HCT116 (cell line): ENCODE measurements at regions not wholly inside any gene's neighbourhood (a gene's known extent, or its start where the extent isn't known, plus 50 kb on each side); places are given as distances from the start of the nearest gene placed in this dataset.
"Not testable (repeated sequence)": the region's sequence is repeated elsewhere in the genome, so short reads cannot be mapped to it uniquely, and the experiment has no call there.

Experiments
- ATAC-seq: fragments of 200-7000 bp; cut with Tn5 transposase; 2 replicates; pipeline ENCODE4 v1.9.1; 2020; ENCODE audit warnings: mild to moderate bottlenecking, moderate library complexity
- BruUV-seq: library from RNA; stranded (reverse); fragments of 400-500 nt; replicated peaks from 2 replicates; lab custom pipeline; 2021; lab: Mats Ljungman, UMichigan
- CTCF ChIA-PET: fragments of 300-600 bp; sonication (Branson Sonifier 250); formaldehyde crosslinking; loops from one replicate; lab custom pipeline; 2021; ENCODE audit warnings: antibody characterized with exemption; lab: Charles Lee
- POLR2A ChIA-PET: fragments of 300-600, 350-600 bp; sonication (Branson Sonifier 250); formaldehyde crosslinking; loops from one replicate; lab custom pipeline; 2021; ENCODE audit warnings: antibody characterized with exemption; lab: Charles Lee
- RAD21 ChIA-PET, 2 experiments: fragments of 300-600 bp; sonication (Branson Sonifier 250); formaldehyde crosslinking; loops; one replicate each; lab custom pipeline; 2023; ENCODE audit warnings: low total read pairs in 2 of 2; ENCODE audit not compliant: uncharacterized antibody in 2 of 2, unreplicated experiment in 2 of 2, low non-redundant PET in 1 of 2; lab: Charles Lee
- DNase-seq: peaks from one replicate; pipeline ENCODE4 v3.0.0-alpha.2; 2010; ENCODE audit warnings: low read depth, low spot score
- H2AFZ ChIP-seq: fragments of 200-600 bp; shearing (Covaris generic), sonication (generic); 2 replicates; pipeline ENCODE4 v1.6.1; 2017; ENCODE audit warnings: low read depth, mixed run types, mixed read lengths, antibody characterized with exemption, low read length; ENCODE audit not compliant: poor library complexity, severe bottlenecking
- H3K27ac ChIP-seq: 2 replicates; pipeline ENCODE4 v1.5.1; 2012; ENCODE audit warnings: low read depth, low read length
- H3K27me3 ChIP-seq: fragments of 200-600 bp; sonication (generic); 2 replicates; pipeline ENCODE4 v1.6.1; 2016; ENCODE audit warnings: mixed run types, low read length, mixed read lengths; ENCODE audit not compliant: insufficient read depth
- H3K36me3 ChIP-seq, 2 experiments: fragments of 200-500 bp in 1 of 2; fragments of 200-600 bp in 1 of 2; sonication (Bioruptor generic) in 1 of 2; sonication (generic) in 1 of 2; 2 replicates each; pipeline versions ENCODE4 v1.5.1 to v1.6.1; 2014 to 2016; ENCODE audit warnings: low read length in 2 of 2, inconsistent platforms in 1 of 2, mixed read lengths in 1 of 2, mixed run types in 1 of 2; ENCODE audit not compliant: insufficient read depth in 2 of 2, control insufficient read depth in 1 of 2
- H3K4me1 ChIP-seq, 2 experiments: fragments of 200-600 bp in 1 of 2; sonication (generic) in 1 of 2; 2 replicates each; pipeline versions ENCODE4 v1.5.1 to v1.6.1; 2012 to 2017; ENCODE audit warnings: low read length in 2 of 2, inconsistent platforms in 1 of 2, mild to moderate bottlenecking in 1 of 2, mixed read lengths in 1 of 2, mixed run types in 1 of 2, moderate library complexity in 1 of 2; ENCODE audit not compliant: insufficient read depth in 2 of 2, control insufficient read depth in 1 of 2
- H3K4me2 ChIP-seq: fragments of 200-600 bp; sonication (generic); 2 replicates; pipeline ENCODE4 v1.6.1; 2017; ENCODE audit warnings: mixed run types, low read length, mixed read lengths
- H3K4me3 ChIP-seq, 2 experiments: fragments of 200-600 bp in 1 of 2; sonication (generic) in 1 of 2; replicated peaks in 1 of 2; 2 replicates each; pipeline ENCODE4 v1.5.1; 2011 to 2016; ENCODE audit warnings: low read length in 2 of 2, control low read depth in 1 of 2, low read depth in 1 of 2, mild to moderate bottlenecking in 1 of 2, mixed read lengths in 1 of 2, mixed run types in 1 of 2
- H3K79me2 ChIP-seq: fragments of 200-600 bp; sonication (generic); 2 replicates; pipeline ENCODE4 v1.6.1; 2017; ENCODE audit warnings: mild to moderate bottlenecking, mixed run types, low read length, moderate library complexity, mixed read lengths; ENCODE audit not compliant: insufficient read depth
- H3K9ac ChIP-seq: fragments of 200-600 bp; sonication (generic); 2 replicates; pipeline ENCODE4 v1.6.1; 2016; ENCODE audit warnings: low read length, mixed read lengths
- H3K9me2 ChIP-seq: fragments of 200-600 bp; sonication (generic), shearing (Covaris generic); 2 replicates; pipeline ENCODE4 v1.6.1; 2017; ENCODE audit warnings: mixed run types, mild to moderate bottlenecking, moderate library complexity; ENCODE audit not compliant: insufficient read depth
- H3K9me3 ChIP-seq, 2 experiments: fragments of 200-500 bp in 1 of 2; fragments of 200-600 bp in 1 of 2; sonication (Bioruptor generic) in 1 of 2; sonication (generic) in 1 of 2; 2 replicates each; pipeline ENCODE4 v1.6.1; 2014 to 2017; ENCODE audit warnings: low read length in 2 of 2, mixed read lengths in 2 of 2, inconsistent platforms in 1 of 2, low read depth in 1 of 2, mild to moderate bottlenecking in 1 of 2, mixed run types in 1 of 2, moderate library complexity in 1 of 2; ENCODE audit not compliant: control insufficient read depth in 1 of 2, insufficient read depth in 1 of 2
- H4K20me1 ChIP-seq: fragments of 200-600 bp; sonication (generic), shearing (Covaris generic); 2 replicates; pipeline ENCODE4 v1.6.1; 2017; ENCODE audit warnings: mixed run types, mild to moderate bottlenecking, moderate library complexity; ENCODE audit not compliant: insufficient read depth
- CEBPB ChIP-seq: IDR thresholded peaks from 2 replicates; pipeline ENCODE4 v1.6.1; 2012; ENCODE audit warnings: low read depth
- ELF1 ChIP-seq: IDR thresholded peaks from 2 replicates; pipeline ENCODE4 v1.6.1; 2012; ENCODE audit warnings: low read depth, borderline replicate concordance
- EZH2phosphoT487 ChIP-seq: fragments of 200-600 bp; IDR thresholded peaks from 2 replicates; pipeline ENCODE4 v1.6.1; 2018; ENCODE audit warnings: antibody characterized with exemption, borderline replicate concordance
- FOSL1 ChIP-seq: IDR thresholded peaks from 2 replicates; pipeline ENCODE4 v1.6.1; 2012; ENCODE audit warnings: low read depth
- POLR2A ChIP-seq: IDR thresholded peaks from 2 replicates; pipeline ENCODE4 v1.7.0; 2011; ENCODE audit warnings: borderline replicate concordance; ENCODE audit not compliant: insufficient read depth, insufficient read length; ENCODE audit errors: extremely low read depth
- POLR2AphosphoS5 ChIP-seq: IDR thresholded peaks from 2 replicates; pipeline ENCODE4 v1.6.1; 2011; ENCODE audit warnings: mild to moderate bottlenecking, low read depth, low read length, moderate library complexity
- ZNF274 ChIP-seq: fragments of 200-500 bp; sonication (Bioruptor generic); IDR thresholded peaks from 2 replicates; pipeline ENCODE4 v1.6.1; 2014; ENCODE audit warnings: mild to moderate bottlenecking, low read depth, low read length, inconsistent platforms
- intact Hi-C: fragments of 100-400 bp; cut with micrococcal nuclease; formaldehyde crosslinking; loops from 2 replicates; pipeline ENCODE4 v1.10.0; 2022
- TF ChIP-seq, protein P1 (sequence below): IDR thresholded peaks from 2 replicates; pipeline ENCODE4 v1.6.1; 2012
- TF ChIP-seq, protein P2 (sequence below): IDR thresholded peaks from 2 replicates; pipeline ENCODE4 v1.6.1; 2012

DNA sequence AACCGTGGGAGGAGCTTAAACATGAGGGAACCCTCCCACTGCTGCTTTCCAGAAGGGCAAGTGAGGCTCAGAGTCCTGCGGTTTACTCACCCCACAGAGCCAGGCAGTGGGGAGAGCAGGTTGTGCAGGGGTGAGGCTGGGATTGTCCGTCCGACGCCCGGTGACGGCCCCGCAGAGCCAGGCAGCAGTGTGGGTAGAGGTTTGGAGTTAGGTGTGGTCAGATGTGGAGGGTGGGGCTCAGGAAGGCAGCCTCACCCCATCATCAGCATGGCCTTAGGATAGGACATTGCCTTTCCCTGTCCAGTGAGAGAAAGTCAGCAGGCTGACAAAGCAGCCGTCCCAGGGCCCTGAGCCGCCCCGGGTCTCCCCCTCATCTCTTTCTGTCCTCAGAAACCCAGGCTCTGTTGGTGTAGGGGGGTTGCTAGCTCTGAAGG, 234.6 kb downstream of the DLL1 start (continued):
- TF ChIP-seq ZNF274 (no peak), CEBPB (no peak), ELF1 (no peak), FOSL1 (no peak), EZH2phosphoT487 (no peak), POLR2A (no peak), POLR2AphosphoS5 (no peak)
- TF ChIP-seq, protein P1, sequence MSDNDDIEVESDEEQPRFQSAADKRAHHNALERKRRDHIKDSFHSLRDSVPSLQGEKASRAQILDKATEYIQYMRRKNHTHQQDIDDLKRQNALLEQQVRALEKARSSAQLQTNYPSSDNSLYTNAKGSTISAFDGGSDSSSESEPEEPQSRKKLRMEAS, result no peak
- TF ChIP-seq, protein P2, sequence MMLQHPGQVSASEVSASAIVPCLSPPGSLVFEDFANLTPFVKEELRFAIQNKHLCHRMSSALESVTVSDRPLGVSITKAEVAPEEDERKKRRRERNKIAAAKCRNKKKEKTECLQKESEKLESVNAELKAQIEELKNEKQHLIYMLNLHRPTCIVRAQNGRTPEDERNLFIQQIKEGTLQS, result no peak

DNA sequence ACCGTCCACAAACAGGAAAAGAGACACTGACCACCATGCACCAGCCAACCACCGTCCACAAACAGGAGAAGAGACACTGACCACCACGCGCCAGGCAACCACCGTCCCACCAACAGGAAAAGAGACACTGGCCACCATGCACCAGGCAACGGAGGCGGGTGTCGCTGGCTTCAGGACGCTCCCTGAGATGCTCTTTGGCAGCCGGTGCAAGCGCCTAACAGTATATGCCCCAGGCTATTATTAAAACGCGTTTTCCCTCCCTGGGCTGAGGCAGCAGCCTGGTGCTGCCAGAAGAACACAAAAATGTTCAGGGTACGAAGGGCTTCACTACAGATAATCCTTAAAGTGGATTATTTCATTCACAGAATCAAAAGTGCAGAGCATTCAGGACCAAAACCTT, 235.1 kb downstream of the DLL1 start:
- ATAC-seq, H3K4me1 ChIP-seq, H3K36me3 ChIP-seq, BruUV-seq, H3K9me3 ChIP-seq, H3K27me3 ChIP-seq, H3K9ac ChIP-seq, H3K4me3 ChIP-seq, CTCF ChIA-PET, H3K9me2 ChIP-seq, POLR2A ChIA-PET, H3K79me2 ChIP-seq, H2AFZ ChIP-seq, DNase-seq, RAD21 ChIA-PET, H3K27ac ChIP-seq, H3K4me2 ChIP-seq, intact Hi-C loops, H4K20me1 ChIP-seq: not testable (repeated sequence)
